ENCODE measurements at regions not wholly inside any gene's neighbourhood (a gene's known extent, or its start where the extent isn't known, plus 50 kb on each side); places are given as distances from the start of the nearest gene placed in this dataset.

- H3K27me3 ChIP-seq (ENCODE audit: control insufficient read depth, insufficient read depth, low read length) = no peaks in the 10 kb centered on the region
- no peak for TF ChIP-seq EZH2 (IDR thresholded peaks at IDR 0.05; ENCODE audit: low read length, missing control alignments)
- TF ChIP-seq CTCF (conservative IDR thresholded peaks at IDR 0.05 in 1 of 2, IDR thresholded peaks at IDR 0.05 in 1 of 2; ENCODE audit: low read depth in 1 of 2, low read length in 2 of 2) = no peak
Measured at GRCh38 chr15:97501291-97501690, 459.2 kb upstream of the ARRDC4 start.

GRCh38 chr15:97502038-97502437 lies 458.5 kb upstream of the ARRDC4 start:
- no peaks in the 10 kb centered on the region for H4K20me1 ChIP-seq (ENCODE audit: control insufficient read depth, extremely low read depth, insufficient read depth, low read length)
- H3K9ac ChIP-seq (ENCODE audit: insufficient read depth, low read length) = no peak overlapping the region
- no peaks in the 10 kb centered on the region for H3K4me1 ChIP-seq (ENCODE audit: control insufficient read depth, extremely low read depth, insufficient read depth, low read length)
- H3K27me3 ChIP-seq (ENCODE audit: control insufficient read depth, insufficient read depth, low read length) = no peaks in the 10 kb centered on the region
- H3K9me3 ChIP-seq (ENCODE audit: control insufficient read depth, insufficient read depth, low read depth, low read length) = no peaks in the 10 kb centered on the region
- H3K4me2 ChIP-seq (ENCODE audit: extremely low read depth, insufficient read depth, low read length) = no peak overlapping the region
- no peak overlapping the region for H2AFZ ChIP-seq (ENCODE audit: low read length)
- no peaks in the 10 kb centered on the region for H3K79me2 ChIP-seq (ENCODE audit: control insufficient read depth, insufficient read depth, low read length)
- H3K36me3 ChIP-seq (ENCODE audit: control insufficient read depth, insufficient read depth, low read length) = no peaks in the 10 kb centered on the region
- H3K27ac ChIP-seq (ENCODE audit: insufficient read depth, low read length) = no peak overlapping the region
- DNase-seq (ENCODE audit: low read depth in 2 of 2) = peak; percentile 27
- H3K4me3 ChIP-seq (replicated peaks in 1 of 4; ENCODE audit: control extremely low read depth in 1 of 4, insufficient read depth in 1 of 4, low read depth in 3 of 4, low read length in 4 of 4) = no peak overlapping the region
- TF ChIP-seq EZH2 (IDR thresholded peaks at IDR 0.05; ENCODE audit: low read length, missing control alignments) = no peak
- no peak for TF ChIP-seq CTCF (conservative IDR thresholded peaks at IDR 0.05 in 1 of 2, IDR thresholded peaks at IDR 0.05 in 1 of 2; ENCODE audit: low read depth in 1 of 2, low read length in 2 of 2)

More at GRCh38 chr15:97501291-97501690, 459.2 kb upstream of the ARRDC4 start:
- Histone ChIP-seq H3K4me3 (replicated peaks in 1 of 4; ENCODE audit: control extremely low read depth in 1 of 4, insufficient read depth in 1 of 4, low read depth in 3 of 4, low read length in 4 of 4) (no peak overlapping the region), H3K9me3 (ENCODE audit: control insufficient read depth, insufficient read depth, low read depth, low read length) (no peaks in the 10 kb centered on the region), H4K20me1 (ENCODE audit: control insufficient read depth, extremely low read depth, insufficient read depth, low read length) (no peaks in the 10 kb centered on the region), H3K4me2 (ENCODE audit: extremely low read depth, insufficient read depth, low read length) (no peak overlapping the region), H3K9ac (ENCODE audit: insufficient read depth, low read length) (no peak overlapping the region), H3K27ac (ENCODE audit: insufficient read depth, low read length) (no peak overlapping the region), H2AFZ (ENCODE audit: low read length) (no peak overlapping the region), H3K4me1 (ENCODE audit: control insufficient read depth, extremely low read depth, insufficient read depth, low read length) (no peaks in the 10 kb centered on the region), H3K36me3 (ENCODE audit: control insufficient read depth, insufficient read depth, low read length) (no peaks in the 10 kb centered on the region), H3K79me2 (ENCODE audit: control insufficient read depth, insufficient read depth, low read length) (no peaks in the 10 kb centered on the region)
- DNase-seq (ENCODE audit: low read depth in 2 of 2) = no peak

GRCh38 chr15:97504031-97504792 lies 456.3 kb upstream of the ARRDC4 start:
- TF ChIP-seq EZH2 (IDR thresholded peaks at IDR 0.05; ENCODE audit: low read length, missing control alignments) (no peak), CTCF (conservative IDR thresholded peaks at IDR 0.05 in 1 of 2, IDR thresholded peaks at IDR 0.05 in 1 of 2; ENCODE audit: low read depth in 1 of 2, low read length in 2 of 2) (no peak)
- Histone ChIP-seq H3K27me3 (ENCODE audit: control insufficient read depth, insufficient read depth, low read length) (no peaks in the 10 kb centered on the region), H3K9me3 (ENCODE audit: control insufficient read depth, insufficient read depth, low read depth, low read length) (no peaks in the 10 kb centered on the region), H3K79me2 (ENCODE audit: control insufficient read depth, insufficient read depth, low read length) (no peaks in the 10 kb centered on the region), H3K4me3 (replicated peaks in 1 of 4; ENCODE audit: control extremely low read depth in 1 of 4, insufficient read depth in 1 of 4, low read depth in 3 of 4, low read length in 4 of 4) (no peak overlapping the region), H3K4me1 (ENCODE audit: control insufficient read depth, extremely low read depth, insufficient read depth, low read length) (no peaks in the 10 kb centered on the region), H3K9ac (ENCODE audit: insufficient read depth, low read length) (no peak overlapping the region), H3K27ac (ENCODE audit: insufficient read depth, low read length) (no peak overlapping the region), H3K36me3 (ENCODE audit: control insufficient read depth, insufficient read depth, low read length) (no peaks in the 10 kb centered on the region), H4K20me1 (ENCODE audit: control insufficient read depth, extremely low read depth, insufficient read depth, low read length) (no peaks in the 10 kb centered on the region), H3K4me2 (ENCODE audit: extremely low read depth, insufficient read depth, low read length) (no peak overlapping the region), H2AFZ (ENCODE audit: low read length) (no peak overlapping the region)
- peak; percentile 64 to 92 for DNase-seq (ENCODE audit: low read depth in 2 of 2)

Measured in fibroblast of lung (primary cell).